SK-N-MC (cell line): ENCODE measurements at regions not wholly inside any gene's neighbourhood (a gene's known extent, or its start where the extent isn't known, plus 50 kb on each side); places are given as distances from the start of the nearest gene placed in this dataset.

Experiments used
- EZH2 ChIP-seq: fragments of 200-600 bp; sonication (generic); IDR thresholded peaks from one replicate; pipeline ENCODE4 v1.6.1; 2017; ENCODE audit warnings: antibody characterized with exemption
- POLR2AphosphoS5 ChIP-seq: IDR thresholded peaks from 2 replicates; pipeline ENCODE4 v1.6.1; 2012; ENCODE audit warnings: mild to moderate bottlenecking, low read depth, low read length, borderline replicate concordance

DNA sequence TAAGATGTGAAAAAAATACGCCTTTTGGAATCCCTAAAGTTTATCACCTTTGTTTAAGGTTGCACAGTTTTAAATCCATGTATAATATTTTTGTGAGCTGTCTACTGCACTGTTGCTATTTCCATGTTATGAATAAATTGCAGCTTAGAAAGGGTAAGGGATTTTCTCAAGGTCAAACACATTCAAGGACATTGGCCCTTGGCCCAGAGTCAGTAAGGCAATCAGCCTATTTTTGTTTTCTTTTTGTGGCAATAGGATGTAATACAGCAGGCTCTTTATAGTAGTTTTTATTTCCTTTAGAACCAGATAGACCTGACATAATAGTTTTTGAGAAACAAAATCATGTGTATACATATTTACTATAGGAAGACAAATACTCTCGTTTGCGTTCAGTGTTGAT is 219.8 kb downstream of the ACTR3B start:
- TF ChIP-seq POLR2AphosphoS5 (no peak), EZH2 (no peak)
